Gastrocnemius medialis (tissue), 4 donors: ENCODE measurements at regions not wholly inside any gene's neighbourhood (a gene's known extent, or its start where the extent isn't known, plus 50 kb on each side); places are given as distances from the start of the nearest gene placed in this dataset.

Experiments
- ATAC-seq, 2 donors: fragments of 150-250 bp; one replicate each; pipeline ENCODE4 v1.9.1; 2016
- DNase-seq, 2 donors: peaks; one replicate each; pipeline ENCODE4 v3.0.0-alpha.2; 2019
- H3K27ac ChIP-seq, 4 donors: fragments of 200-600 bp; sonication (generic); 1 replicate in 1 of 4; 2 replicates in 3 of 4; pipeline ENCODE4 v1.5.1; 2016 to 2018; ENCODE audit warnings: mild to moderate bottlenecking in 2 of 4, moderate library complexity in 1 of 4
- H3K27me3 ChIP-seq, 3 donors: fragments of 200-600 bp; sonication (generic) in 2 of 3; 1 replicate in 1 of 3; 2 replicates in 2 of 3; pipeline versions ENCODE4 v1.5.1 to v1.6.0; 2016 to 2019; ENCODE audit warnings: mild to moderate bottlenecking in 1 of 3, moderate library complexity in 1 of 3
- H3K36me3 ChIP-seq, 2 donors: fragments of 200-600 bp; sonication (generic) in 1 of 2; one replicate each; pipeline ENCODE4 v1.5.1; 2017 to 2018
- H3K4me1 ChIP-seq, 2 donors: fragments of 200-600 bp; sonication (generic) in 1 of 2; one replicate each; pipeline ENCODE4 v1.5.1; 2016 to 2017; ENCODE audit warnings: mild to moderate bottlenecking in 2 of 2
- H3K4me3 ChIP-seq, 4 donors: fragments of 200-600 bp; sonication (generic) in 3 of 4; 1 replicate in 1 of 4; 2 replicates in 3 of 4; pipeline ENCODE4 v1.5.1; 2016 to 2019; ENCODE audit warnings: mild to moderate bottlenecking in 2 of 4
- H3K9me3 ChIP-seq, 3 donors: fragments of 200-600 bp; sonication (generic) in 2 of 3; 1 replicate in 1 of 3; 2 replicates in 2 of 3; pipeline ENCODE4 v1.5.1; 2016 to 2019
- POLR2A ChIP-seq, 2 donors: fragments of 450-650 bp; IDR thresholded peaks; one replicate each; pipeline ENCODE4 v1.6.1; 2017; ENCODE audit warnings: antibody characterized with exemption in 2 of 2, mild to moderate bottlenecking in 2 of 2, moderate library complexity in 2 of 2
- in situ Hi-C, 4 donors: fragments of 200-750 bp; cut with MboI; loops; one replicate each; pipeline versions ENCODE4 v1.15.0 to v1.8.0; 2017; ENCODE audit warnings: low sequenced_read_pairs in 4 of 4
- intact Hi-C: fragments of 100-400 bp; cut with DNase I; formaldehyde crosslinking; loops from one replicate; pipeline ENCODE4 v1.15.1; 2023; ENCODE audit warnings: low total_unique reads
- TF ChIP-seq, protein P1 (sequence below), 5 experiments: fragments of 450-650 bp in 3 of 5; fragments of 200-600 bp in 2 of 5; sonication (generic) in 2 of 5; IDR thresholded peaks in 4 of 5; conservative IDR thresholded peaks in 1 of 5; 1 replicate in 4 of 5; 2 replicates in 1 of 5; pipeline ENCODE4 v1.5.1; 2016 to 2019; ENCODE audit warnings: antibody characterized with exemption in 5 of 5, mild to moderate bottlenecking in 3 of 5, moderate library complexity in 3 of 5

DNA sequence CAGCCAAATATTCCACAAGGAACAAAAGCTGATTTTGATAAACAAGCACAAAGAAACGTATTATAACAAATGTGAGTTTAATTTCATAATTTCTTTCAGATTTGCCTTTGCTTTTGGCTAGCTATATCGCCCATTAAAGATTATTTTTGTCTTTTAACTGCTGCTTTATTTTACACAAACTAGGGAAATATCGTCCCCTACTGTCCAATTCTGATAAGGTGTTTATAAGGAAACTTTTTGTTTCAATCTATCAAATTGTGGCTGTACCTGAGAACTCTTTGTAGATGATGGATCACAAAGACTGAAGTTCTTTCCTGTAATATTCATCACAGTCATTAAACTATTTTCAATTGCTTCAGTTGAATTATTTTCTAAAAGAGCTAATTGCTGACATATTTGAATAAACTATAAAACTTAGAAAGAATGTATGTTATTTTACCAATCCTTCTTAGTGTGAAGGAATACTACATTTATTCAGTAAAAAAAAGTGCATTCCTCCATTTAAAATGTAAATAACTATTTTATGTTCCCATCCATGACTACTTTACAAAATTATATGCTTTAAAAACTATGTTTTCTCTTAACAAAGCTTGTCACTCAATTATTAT, 431.3 kb upstream of the ITGA1 start:
- DNase-seq, result no peak
- H3K4me1 ChIP-seq, result no peaks in the 10 kb centered on the region
- ATAC-seq, result no peak
- no peaks in the 10 kb centered on the region for H3K36me3 ChIP-seq
- no peaks in the 10 kb centered on the region for H3K27me3 ChIP-seq
- H3K4me3 ChIP-seq, result no peak overlapping the region
- H3K9me3 ChIP-seq, result no peaks in the 10 kb centered on the region
- intact Hi-C loops, result no loop called here
- in situ Hi-C loops, result no loop called here
- H3K27ac ChIP-seq, result no peak overlapping the region
- TF ChIP-seq, protein P1, sequence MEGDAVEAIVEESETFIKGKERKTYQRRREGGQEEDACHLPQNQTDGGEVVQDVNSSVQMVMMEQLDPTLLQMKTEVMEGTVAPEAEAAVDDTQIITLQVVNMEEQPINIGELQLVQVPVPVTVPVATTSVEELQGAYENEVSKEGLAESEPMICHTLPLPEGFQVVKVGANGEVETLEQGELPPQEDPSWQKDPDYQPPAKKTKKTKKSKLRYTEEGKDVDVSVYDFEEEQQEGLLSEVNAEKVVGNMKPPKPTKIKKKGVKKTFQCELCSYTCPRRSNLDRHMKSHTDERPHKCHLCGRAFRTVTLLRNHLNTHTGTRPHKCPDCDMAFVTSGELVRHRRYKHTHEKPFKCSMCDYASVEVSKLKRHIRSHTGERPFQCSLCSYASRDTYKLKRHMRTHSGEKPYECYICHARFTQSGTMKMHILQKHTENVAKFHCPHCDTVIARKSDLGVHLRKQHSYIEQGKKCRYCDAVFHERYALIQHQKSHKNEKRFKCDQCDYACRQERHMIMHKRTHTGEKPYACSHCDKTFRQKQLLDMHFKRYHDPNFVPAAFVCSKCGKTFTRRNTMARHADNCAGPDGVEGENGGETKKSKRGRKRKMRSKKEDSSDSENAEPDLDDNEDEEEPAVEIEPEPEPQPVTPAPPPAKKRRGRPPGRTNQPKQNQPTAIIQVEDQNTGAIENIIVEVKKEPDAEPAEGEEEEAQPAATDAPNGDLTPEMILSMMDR (IDR thresholded peaks at IDR 0.05 in 4 of 5, conservative IDR thresholded peaks at IDR 0.05 in 1 of 5), result peak in 1 of 5 experiments; percentile 32
- TF ChIP-seq POLR2A (IDR thresholded peaks at IDR 0.05), result no peak

DNA sequence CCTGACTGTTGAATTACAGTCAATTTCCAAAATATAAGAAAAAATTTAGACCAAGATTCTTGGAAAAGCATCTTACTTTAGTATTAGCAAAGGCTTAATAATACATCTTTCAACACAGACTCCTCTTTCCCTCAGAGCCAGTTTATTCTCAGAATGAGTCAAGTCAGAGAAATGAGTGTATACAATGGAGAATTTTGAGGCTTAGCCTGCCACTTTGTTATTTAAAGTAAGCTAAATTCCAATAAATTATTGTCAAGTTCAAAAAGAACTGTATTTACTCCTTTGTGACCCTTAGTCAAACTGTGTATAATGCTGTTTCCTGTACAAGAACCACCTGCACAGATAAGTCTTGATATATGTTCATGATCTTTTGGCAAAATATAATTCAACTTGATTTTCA, 428.5 kb upstream of the ITGA1 start:
- in situ Hi-C loops, result no loop called here
- Histone ChIP-seq H3K4me1 (no peaks in the 10 kb centered on the region), H3K9me3 (no peaks in the 10 kb centered on the region), H3K4me3 (no peak overlapping the region), H3K27me3 (no peaks in the 10 kb centered on the region), H3K36me3 (no peaks in the 10 kb centered on the region), H3K27ac (no peak overlapping the region)
- ATAC-seq, result no peak
- intact Hi-C loops, result no loop called here
- DNase-seq, result no peak
- no peak for TF ChIP-seq POLR2A (IDR thresholded peaks at IDR 0.05)
- TF ChIP-seq, protein P1 (IDR thresholded peaks at IDR 0.05 in 4 of 5, conservative IDR thresholded peaks at IDR 0.05 in 1 of 5), result no peak

DNA sequence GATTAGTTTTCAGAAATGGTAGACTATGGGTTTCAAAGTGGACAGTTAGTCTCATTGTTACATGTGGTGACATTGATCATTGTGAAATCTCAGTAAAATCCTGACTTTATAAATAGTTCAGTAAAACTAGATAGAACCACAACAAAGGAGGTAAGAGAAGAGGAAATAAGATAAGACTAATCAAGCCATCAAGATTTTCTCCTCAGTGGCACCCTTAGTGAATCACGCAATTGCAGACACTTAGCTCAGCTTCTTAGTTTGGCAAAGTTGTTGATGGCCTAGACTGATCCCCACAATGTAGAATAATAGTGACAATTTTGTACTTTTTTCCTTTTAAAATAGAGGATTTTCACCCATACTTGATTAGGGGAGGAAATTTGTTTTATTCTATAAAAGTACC, 426.7 kb upstream of the ITGA1 start:
- in situ Hi-C loops (no loop called here), intact Hi-C loops (no loop called here)
- no peak overlapping the region for H3K4me3 ChIP-seq
- ATAC-seq (no peak), DNase-seq (no peak)
- no peak overlapping the region for H3K27ac ChIP-seq
- no peaks in the 10 kb centered on the region for H3K36me3 ChIP-seq
- no peaks in the 10 kb centered on the region for H3K27me3 ChIP-seq
- no peaks in the 10 kb centered on the region for H3K9me3 ChIP-seq
- TF ChIP-seq, protein P1 (IDR thresholded peaks at IDR 0.05 in 4 of 5, conservative IDR thresholded peaks at IDR 0.05 in 1 of 5), result no peak
- no peak for TF ChIP-seq POLR2A (IDR thresholded peaks at IDR 0.05)
- H3K4me1 ChIP-seq, result no peaks in the 10 kb centered on the region

DNA sequence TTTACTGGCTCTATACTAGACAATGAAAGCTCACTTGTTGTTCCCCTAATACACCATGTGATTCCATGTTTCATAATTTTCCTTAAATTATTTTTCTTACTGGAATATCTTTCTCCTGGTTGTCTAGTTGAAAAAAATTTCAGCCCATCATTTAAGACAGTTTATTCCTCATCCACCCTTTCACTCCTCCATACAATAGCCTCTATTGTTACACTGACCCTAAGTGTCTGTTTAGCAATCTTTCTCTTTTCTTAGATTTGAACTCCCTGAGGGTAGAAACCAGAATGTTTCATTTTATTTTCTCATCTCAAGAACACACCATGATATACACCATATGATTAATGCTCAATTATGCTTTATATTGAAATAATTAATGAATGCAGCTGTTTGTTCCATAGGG, 413.4 kb upstream of the ITGA1 start:
- no peak for ATAC-seq
- Histone ChIP-seq H3K4me3 (no peak overlapping the region), H3K27me3 (no peaks in the 10 kb centered on the region), H3K36me3 (no peaks in the 10 kb centered on the region), H3K9me3 (no peaks in the 10 kb centered on the region), H3K4me1 (no peaks in the 10 kb centered on the region), H3K27ac (no peak overlapping the region)
- in situ Hi-C loops, result no loop called here
- DNase-seq, result no peak
- intact Hi-C loops, result no loop called here
- no peak for TF ChIP-seq POLR2A (IDR thresholded peaks at IDR 0.05)

DNA sequence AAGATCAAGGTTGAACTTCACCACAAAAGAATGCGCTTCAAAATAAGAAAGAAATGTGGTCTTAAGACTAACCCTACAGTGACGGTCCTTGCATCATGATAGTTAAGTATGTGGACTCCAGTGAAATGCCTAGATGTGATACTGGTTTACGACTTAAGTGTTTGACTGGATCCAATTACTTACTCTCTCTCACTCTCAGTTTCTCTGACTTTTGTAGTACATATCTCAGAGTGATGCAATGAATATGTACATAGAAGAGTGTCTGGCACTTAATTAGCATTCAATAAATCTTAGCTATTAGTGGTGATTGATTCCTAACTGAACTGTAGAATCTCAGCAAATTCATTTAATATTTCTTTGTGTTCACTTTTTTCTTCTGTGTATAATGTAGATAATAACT, 411.7 kb upstream of the ITGA1 start:
- Histone ChIP-seq H3K36me3 (no peaks in the 10 kb centered on the region), H3K27me3 (no peaks in the 10 kb centered on the region), H3K9me3 (no peaks in the 10 kb centered on the region), H3K27ac (no peak overlapping the region), H3K4me1 (no peaks in the 10 kb centered on the region), H3K4me3 (no peak overlapping the region)
- ATAC-seq (no peak), DNase-seq (no peak)
- TF ChIP-seq, protein P1 (IDR thresholded peaks at IDR 0.05 in 4 of 5, conservative IDR thresholded peaks at IDR 0.05 in 1 of 5), result no peak
- TF ChIP-seq POLR2A (IDR thresholded peaks at IDR 0.05), result no peak
- in situ Hi-C loops (no loop called here), intact Hi-C loops (no loop called here)
